ENCODE measurements at regions not wholly inside any gene's neighbourhood (a gene's known extent, or its start where the extent isn't known, plus 50 kb on each side); places are given as distances from the start of the nearest gene placed in this dataset.
"Not testable (repeated sequence)": the region's sequence is repeated elsewhere in the genome, so short reads cannot be mapped to it uniquely, and the experiment has no call there.

DNA sequence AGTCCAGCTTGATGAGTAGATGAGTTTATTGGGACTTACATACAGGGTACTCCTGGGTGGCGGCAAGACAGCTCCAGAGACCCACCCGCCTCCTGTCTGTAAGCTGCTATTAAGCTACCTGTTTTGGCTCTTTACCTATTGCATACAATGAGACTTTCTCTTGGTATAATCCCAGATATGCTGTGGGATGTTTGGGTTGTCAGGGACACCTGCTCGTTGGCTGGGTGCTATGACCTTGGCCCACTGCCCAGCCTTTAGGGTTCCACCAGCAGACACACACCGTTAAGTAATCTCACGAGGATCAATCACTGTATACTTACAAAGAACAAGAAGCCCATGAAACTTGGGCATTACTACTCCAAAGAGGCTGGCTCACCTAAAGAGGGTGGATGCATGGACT is 116.4 kb downstream of the NPIPB5 start:
- DNase-seq = no peak

DNA sequence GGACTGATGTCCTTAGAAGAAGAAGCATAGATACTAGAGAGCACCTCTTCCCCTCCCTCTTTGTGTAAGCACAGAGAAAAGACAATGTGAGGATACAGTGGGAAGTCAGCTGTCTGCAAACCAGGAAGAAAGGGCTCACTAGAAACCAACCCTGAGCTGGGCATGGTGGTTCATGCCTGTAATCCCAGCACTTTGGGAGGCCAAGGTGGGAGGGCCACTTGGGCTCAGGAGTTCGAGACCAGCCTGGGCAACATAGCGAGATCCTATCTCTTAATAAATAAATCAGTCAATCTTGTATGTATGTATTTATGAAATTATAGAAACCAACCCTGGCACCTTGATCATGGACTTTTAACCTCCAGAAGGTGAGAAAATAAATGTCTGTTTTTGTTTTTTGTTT is 118.3 kb downstream of the NPIPB5 start:
- DNase-seq = no peak

- no peak for DNase-seq
These were observed 119.6 kb downstream of the NPIPB5 start for GRCh38 chr16:22630242-22630641.

DNA sequence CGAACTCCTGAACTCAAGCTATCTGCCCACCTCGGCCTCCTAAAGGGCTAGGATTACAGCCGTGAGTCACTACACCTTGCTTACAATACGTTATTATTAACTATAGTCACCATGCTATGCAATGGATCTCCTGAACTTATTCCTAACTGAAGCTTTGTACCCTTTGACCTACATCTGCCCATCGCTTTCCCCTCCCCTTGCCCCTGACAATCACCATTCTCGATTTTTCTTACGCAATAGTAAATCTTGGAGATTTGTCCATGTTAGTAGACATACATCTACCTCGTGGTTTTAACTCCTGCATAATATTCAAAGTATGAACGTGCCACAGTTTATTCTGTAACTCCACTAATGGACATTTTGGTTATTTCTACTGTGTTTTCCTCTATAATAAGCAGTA is 120.6 kb downstream of the NPIPB5 start:
- DNase-seq = no peak

GRCh38 chr16:22632606-22633005 is 121.9 kb downstream of the NPIPB5 start:
- no peak for DNase-seq

GRCh38 chr16:22633280-22633679 is 122.6 kb downstream of the NPIPB5 start:
- DNase-seq = no peak

DNA sequence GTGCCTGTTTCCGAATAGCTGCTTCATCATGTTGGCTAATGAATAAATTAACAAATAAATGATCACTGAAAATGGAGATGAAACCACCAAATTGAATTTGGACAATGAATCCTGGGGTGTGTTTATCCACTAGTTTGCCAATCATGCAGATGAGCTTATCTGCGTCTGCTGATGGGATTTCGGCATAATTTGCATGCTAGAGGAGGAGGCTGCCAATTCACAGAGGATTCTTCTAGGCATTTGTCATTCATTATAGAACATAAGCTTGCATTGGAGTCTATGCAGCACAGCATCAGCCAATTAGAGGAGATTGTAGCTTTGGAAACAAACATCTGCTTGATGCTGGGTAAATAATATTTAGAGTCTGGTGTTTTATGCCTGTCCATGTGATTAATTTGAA is 123.1 kb downstream of the NPIPB5 start:
- DNase-seq = no peak

- no peak for DNase-seq
These were observed 124.3 kb downstream of the NPIPB5 start for GRCh38 chr16:22634954-22635353.

DNA sequence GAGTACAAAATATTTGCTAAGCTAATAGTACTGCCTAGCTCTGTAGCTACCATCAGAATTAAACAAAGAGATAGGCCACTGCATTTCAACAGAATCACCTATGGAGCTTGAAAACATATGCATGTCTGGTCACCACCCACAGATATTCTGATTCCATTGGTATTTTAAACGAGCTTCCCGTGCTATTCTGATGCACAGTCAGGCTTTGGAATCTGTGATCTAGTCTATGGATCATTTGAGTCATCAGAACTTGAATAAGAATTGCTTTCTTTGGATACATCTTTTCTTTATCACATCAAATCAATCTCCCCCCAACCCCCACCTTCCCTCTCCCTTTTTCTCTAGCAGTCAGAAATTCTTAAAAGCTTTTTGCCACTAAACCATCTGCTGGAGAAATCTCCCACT is 124.7 kb downstream of the NPIPB5 start:
- no peak for DNase-seq

DNA sequence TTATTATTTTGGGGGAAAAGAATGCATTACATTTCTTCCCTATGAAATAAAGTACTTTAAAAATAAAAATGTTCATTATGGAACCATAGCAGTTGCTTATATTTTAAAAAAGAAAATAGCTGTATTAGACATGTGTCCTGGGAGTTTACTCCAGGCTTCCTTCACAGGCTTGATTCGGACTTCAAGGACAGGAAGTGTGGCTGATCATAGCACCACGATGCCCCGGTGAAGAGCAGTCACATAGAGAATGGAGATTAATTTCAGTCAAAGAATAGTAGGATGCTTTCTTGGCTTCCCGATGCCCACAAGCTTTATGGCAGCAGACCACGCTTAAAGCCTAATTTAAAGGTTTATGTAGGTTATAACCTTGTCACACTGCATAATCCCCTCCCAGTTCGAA is 125.1 kb downstream of the NPIPB5 start:
- no peak for DNase-seq

- no peak for DNase-seq
These were observed 127.9 kb downstream of the NPIPB5 start for GRCh38 chr16:22638393-22639206.

DNA sequence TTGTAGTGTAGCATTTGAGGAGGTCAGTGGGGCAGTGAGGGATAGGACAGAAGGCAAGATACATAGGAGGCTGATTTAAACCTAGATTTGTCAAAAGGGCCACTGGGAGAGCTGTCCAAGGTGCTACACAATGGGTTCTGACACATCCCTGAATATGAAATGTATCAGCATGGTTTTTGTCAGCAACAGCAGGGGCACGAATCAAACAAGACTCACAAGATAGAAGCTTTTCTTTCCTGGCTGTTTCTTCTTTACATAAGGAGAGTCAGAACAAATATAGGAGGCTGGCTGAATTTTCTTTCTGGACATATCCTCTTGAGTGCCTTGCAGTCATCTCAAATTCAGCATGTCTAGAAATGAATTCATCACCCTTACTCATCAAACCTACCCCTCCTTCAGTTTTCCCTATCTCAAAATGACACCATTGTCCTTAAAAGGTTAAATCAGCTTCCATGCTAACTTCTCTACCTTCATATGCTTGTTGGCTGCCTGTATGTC is 130.5 kb downstream of the NPIPB5 start:
- DNase-seq = no peak

DNA sequence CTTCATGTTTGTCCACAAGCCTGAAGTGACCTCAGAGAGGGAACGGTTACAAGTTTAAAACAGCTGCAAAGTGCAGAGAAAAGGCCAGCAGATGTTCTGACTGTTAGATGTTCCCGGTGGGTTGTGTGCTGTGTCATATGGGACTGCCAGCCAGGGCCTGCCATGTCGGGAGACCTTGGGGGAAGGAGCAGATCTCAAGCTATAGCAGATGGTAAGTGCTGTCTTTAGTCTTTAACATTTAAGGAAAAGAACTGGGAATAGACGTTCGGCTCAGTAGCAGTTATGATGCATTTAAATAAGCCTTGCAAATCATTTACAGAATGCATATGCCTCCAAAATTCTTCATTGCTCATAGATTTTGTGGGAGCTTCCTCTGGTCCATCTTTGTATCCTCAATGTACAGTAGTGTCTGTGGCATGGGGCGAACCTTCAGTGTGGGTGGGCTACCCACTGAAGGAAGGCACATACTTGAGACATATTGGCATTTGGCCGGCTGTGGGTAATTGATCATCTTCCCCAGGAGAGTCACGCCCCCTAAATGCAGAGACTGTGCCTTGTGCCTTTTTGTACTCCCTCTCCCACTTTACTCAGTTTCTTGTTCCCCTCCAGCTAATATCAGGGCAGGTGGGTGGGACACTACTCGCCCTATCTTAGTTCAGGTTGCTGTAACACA is 131.9 kb downstream of the NPIPB5 start:
- DNase-seq = no peak

- not testable (repeated sequence) for DNase-seq
These were observed 132.5 kb downstream of the NPIPB5 start for GRCh38 chr16:22643203-22643602.

- no peak for DNase-seq
These were observed 133.2 kb downstream of the NPIPB5 start for GRCh38 chr16:22643886-22644285.

GRCh38 chr16:22645868-22646267 is 135.2 kb downstream of the NPIPB5 start:
- no peak for DNase-seq

DNA sequence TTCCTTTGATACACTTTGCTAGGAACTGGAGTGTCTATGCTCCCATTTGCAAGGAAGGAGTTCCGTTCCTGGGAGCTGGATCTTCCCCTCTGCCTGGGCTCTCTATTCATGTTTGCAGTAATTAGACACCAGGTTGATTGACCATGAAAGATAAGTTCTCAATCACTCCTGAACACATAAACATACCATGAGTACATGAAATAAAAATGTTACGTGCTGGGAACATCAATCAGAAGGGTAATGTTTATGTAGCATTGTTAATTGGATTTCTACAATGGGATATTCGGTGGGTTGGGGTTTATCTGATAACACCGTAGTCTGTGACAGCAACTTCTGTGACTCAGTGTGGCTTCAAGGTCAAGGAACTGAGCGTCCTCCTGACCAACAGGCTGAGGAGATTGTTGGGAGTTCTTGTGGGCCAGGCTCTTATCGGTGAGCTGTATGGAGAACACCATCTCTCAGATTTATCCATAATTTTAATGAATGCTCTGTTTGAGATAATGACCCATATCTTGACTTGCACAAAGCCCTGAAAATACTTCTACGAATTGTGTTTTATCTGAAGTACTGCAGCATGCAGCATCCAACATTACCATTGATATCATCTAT is 136.4 kb downstream of the NPIPB5 start:
- DNase-seq = no peak

- no peak for DNase-seq
These were observed 137.4 kb downstream of the NPIPB5 start for GRCh38 chr16:22648141-22648540.

DNA sequence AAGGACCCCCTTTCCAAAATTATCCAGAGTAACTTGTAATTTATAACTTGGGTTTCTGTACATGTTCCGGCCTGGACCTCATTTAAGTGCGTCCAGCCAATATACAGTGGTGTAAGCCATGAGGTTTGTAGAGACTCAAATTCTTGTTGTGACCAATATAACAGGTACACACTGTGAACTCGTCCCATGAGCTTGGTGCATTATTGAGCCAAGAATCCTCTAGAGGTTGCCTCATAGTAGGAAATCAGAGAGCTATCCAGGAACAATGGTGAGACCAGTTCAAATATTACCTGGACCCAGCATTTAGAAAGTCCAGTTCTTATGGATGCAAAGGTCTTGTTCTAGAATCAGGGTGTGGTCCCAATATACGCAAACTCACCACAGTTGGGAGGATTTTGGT is 138.2 kb downstream of the NPIPB5 start:
- no peak for DNase-seq

DNA sequence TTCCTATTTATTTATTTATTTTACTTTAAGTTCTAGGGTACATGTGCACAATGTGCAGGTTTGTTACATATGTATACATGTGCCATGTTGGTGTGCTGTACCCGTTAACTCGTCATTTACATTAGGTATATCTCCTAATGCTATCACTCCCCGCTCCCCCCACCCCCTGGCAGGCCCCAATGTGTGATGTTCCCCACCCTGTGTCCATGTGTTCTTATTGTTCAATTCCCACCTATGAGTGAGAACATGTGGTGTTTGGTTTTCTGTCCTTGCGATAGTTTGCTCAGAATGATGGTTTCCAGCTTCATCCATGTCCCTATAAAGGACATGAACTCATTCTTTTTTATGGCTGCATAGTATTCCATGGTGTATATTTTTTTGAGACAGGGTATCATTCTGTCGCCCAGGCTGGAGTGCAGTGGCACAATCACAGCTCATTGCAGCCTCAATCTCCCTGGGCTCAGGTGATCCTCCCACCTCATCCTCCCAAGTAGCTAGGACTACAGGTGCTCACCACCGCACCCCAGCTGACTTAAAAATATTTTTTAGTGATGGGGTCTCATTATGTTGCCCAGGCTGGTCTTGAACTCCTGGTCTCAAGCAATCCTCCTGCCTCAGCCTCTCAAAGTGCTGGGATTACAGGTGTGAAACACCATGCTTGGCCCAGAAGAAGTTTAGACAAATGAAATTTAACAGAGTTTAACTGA is 140.6 kb downstream of the NPIPB5 start:
- not testable (repeated sequence) for DNase-seq

- no peak for DNase-seq
These were observed 141.8 kb downstream of the NPIPB5 start for GRCh38 chr16:22652463-22652845.

DNA sequence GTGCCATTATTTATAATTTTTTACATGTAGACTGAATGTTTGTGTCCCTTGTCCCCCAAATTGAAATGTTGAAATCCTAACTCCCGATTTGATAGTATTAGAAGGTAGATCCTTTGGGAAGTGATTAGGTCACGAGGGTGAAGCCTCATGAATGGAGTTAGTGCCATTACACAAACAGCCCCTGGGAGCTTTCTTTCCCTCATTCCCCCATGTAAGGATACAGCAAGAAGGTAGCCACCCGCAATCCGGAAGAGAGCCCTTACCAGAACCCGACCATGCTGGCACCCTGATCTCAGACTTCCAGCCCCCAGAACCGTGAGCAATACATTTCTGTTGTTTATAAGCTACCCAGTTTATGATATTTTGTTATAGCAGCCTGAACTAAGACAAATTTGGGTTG is 143.2 kb downstream of the NPIPB5 start:
- DNase-seq = no peak

DNA sequence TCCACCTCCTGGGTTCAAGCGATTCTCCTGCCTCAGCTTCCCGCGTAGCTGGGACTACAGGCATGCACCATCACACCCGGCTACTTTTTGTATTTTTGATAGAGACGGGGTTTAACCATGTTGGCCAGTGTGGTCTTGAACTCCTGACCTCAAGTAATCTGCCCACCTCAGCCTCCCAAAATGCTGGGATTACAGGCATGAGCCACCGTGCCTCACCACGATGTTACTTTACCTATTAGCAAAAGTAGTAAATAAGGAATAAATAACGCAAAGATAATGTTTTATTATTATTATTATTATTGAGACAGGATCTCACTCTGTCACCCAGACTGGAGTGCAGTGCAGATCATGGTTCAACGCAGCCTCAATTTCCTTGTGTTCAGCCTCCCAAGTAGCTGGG is 145.9 kb downstream of the NPIPB5 start:
- DNase-seq = not testable (repeated sequence)
